H9 (cell line): ENCODE measurements at regions not wholly inside any gene's neighbourhood (a gene's known extent, or its start where the extent isn't known, plus 50 kb on each side); places are given as distances from the start of the nearest gene placed in this dataset.

Source experiments
- DNase-seq: peaks from one replicate; pipeline ENCODE4 v3.0.0-alpha.2; 2017
- H2AFZ ChIP-seq: one replicate; pipeline ENCODE4 v1.6.1; 2013; ENCODE audit warnings: mild to moderate bottlenecking, low read length, control low read depth, moderate library complexity
- H2AK5ac ChIP-seq: 2 replicates; pipeline ENCODE4 v1.6.1; 2013; ENCODE audit warnings: low read length, control low read depth, mixed read lengths; ENCODE audit not compliant: insufficient read length
- H2BK120ac ChIP-seq: one replicate; pipeline ENCODE4 v1.6.1; 2013; ENCODE audit warnings: low read depth, mild to moderate bottlenecking, low read length, control low read depth, inconsistent platforms; ENCODE audit not compliant: poor library complexity, severe bottlenecking
- H2BK12ac ChIP-seq: 2 replicates; pipeline ENCODE4 v1.6.1; 2013; ENCODE audit warnings: low read length, control low read depth, mixed read lengths, low read depth; ENCODE audit not compliant: insufficient read length
- H2BK15ac ChIP-seq: 2 replicates; pipeline ENCODE4 v1.6.1; 2013; ENCODE audit warnings: low read depth, low read length, control low read depth
- H2BK20ac ChIP-seq: one replicate; pipeline ENCODE4 v1.6.1; 2013; ENCODE audit warnings: low read depth, mild to moderate bottlenecking, low read length, control low read depth, inconsistent platforms; ENCODE audit not compliant: poor library complexity, severe bottlenecking
- H2BK5ac ChIP-seq: 2 replicates; pipeline ENCODE4 v1.6.1; 2013; ENCODE audit warnings: low read length, control low read depth, mixed read lengths; ENCODE audit not compliant: insufficient read length
- H3K14ac ChIP-seq: 2 replicates; pipeline ENCODE4 v1.6.1; 2013; ENCODE audit warnings: low read length, control low read depth; ENCODE audit not compliant: insufficient read depth
- H3K18ac ChIP-seq: 2 replicates; pipeline ENCODE4 v1.6.1; 2013; ENCODE audit warnings: low read depth, mild to moderate bottlenecking, mixed read lengths, low read length, control low read depth; ENCODE audit not compliant: insufficient read length
- H3K23ac ChIP-seq: 2 replicates; pipeline ENCODE4 v1.6.1; 2013; ENCODE audit warnings: low read length, control low read depth, mixed read lengths, low read depth; ENCODE audit not compliant: insufficient read length
- H3K23me2 ChIP-seq: 2 replicates; pipeline ENCODE4 v1.6.1; 2013; ENCODE audit warnings: low read depth, mild to moderate bottlenecking, mixed read lengths, low read length, control low read depth; ENCODE audit not compliant: insufficient read length, poor library complexity, severe bottlenecking
- H3K27ac ChIP-seq: 2 replicates; pipeline ENCODE4 v1.5.1; 2013; ENCODE audit warnings: low read length, control low read depth, mixed read lengths, low read depth; ENCODE audit not compliant: insufficient read length
- H3K27me3 ChIP-seq: 2 replicates; pipeline ENCODE4 v1.6.1; 2013; ENCODE audit warnings: low read length, control low read depth, inconsistent platforms; ENCODE audit not compliant: insufficient read depth
- H3K4ac ChIP-seq: 2 replicates; pipeline ENCODE4 v1.6.1; 2013; ENCODE audit warnings: low read depth, mild to moderate bottlenecking, control low read depth, inconsistent platforms, low read length, moderate library complexity
- H3K4me1 ChIP-seq: 2 replicates; pipeline ENCODE4 v1.6.1; 2013; ENCODE audit warnings: low read length, control low read depth, inconsistent platforms; ENCODE audit not compliant: insufficient read depth
- H3K4me2 ChIP-seq: 2 replicates; pipeline ENCODE4 v1.6.1; 2013; ENCODE audit warnings: low read length, control low read depth, mixed read lengths; ENCODE audit not compliant: insufficient read length, insufficient read depth
- H3K56ac ChIP-seq: 2 replicates; pipeline ENCODE4 v1.6.1; 2013; ENCODE audit warnings: low read depth, mild to moderate bottlenecking, mixed read lengths, low read length, control low read depth; ENCODE audit not compliant: insufficient read length
- H3K79me1 ChIP-seq: 2 replicates; pipeline ENCODE4 v1.6.1; 2013; ENCODE audit warnings: low read depth, mild to moderate bottlenecking, moderate library complexity, low read length, control low read depth, inconsistent platforms; ENCODE audit not compliant: insufficient read depth, poor library complexity, severe bottlenecking
- H3K79me2 ChIP-seq: 2 replicates; pipeline ENCODE4 v1.6.1; 2013; ENCODE audit warnings: low read length, control low read depth, inconsistent platforms; ENCODE audit not compliant: insufficient read depth
- H3K9ac ChIP-seq: 2 replicates; pipeline ENCODE4 v1.6.1; 2013; ENCODE audit warnings: low read length, control low read depth, mixed read lengths; ENCODE audit not compliant: insufficient read length; ENCODE audit errors: extremely low read depth
- H3K9me3 ChIP-seq: one replicate; pipeline ENCODE4 v1.6.1; 2013; ENCODE audit warnings: low read depth, low read length, inconsistent platforms; ENCODE audit not compliant: control insufficient read depth
- H3T11ph ChIP-seq: one replicate; pipeline ENCODE4 v1.6.1; 2013; ENCODE audit warnings: mild to moderate bottlenecking, low read length, control low read depth, inconsistent platforms
- H4K20me1 ChIP-seq: one replicate; pipeline ENCODE4 v1.6.1; 2013; ENCODE audit not compliant: control insufficient read depth, insufficient read length, insufficient read depth
- H4K5ac ChIP-seq: 2 replicates; pipeline ENCODE4 v1.6.1; 2013; ENCODE audit warnings: low read depth, mild to moderate bottlenecking, mixed read lengths, low read length, control low read depth; ENCODE audit not compliant: insufficient read length
- H4K8ac ChIP-seq: replicated peaks from 2 replicates; pipeline ENCODE4 v1.6.1; 2013; ENCODE audit warnings: low read length, control low read depth, mixed read lengths, low read depth; ENCODE audit not compliant: insufficient read length
- H4K91ac ChIP-seq: 2 replicates; pipeline ENCODE4 v1.6.1; 2013; ENCODE audit warnings: low read depth, mild to moderate bottlenecking, moderate library complexity, mixed read lengths, low read length, control low read depth; ENCODE audit not compliant: insufficient read length
- H3K27ac Mint-ChIP-seq, 3 experiments: 2 replicates in 2 of 3; 3 replicates in 1 of 3; pipeline ENCODE4 v1.8.0; 2020 to 2021; ENCODE audit warnings: mixed read lengths in 3 of 3, mild to moderate bottlenecking in 1 of 3, moderate library complexity in 1 of 3
- H3K27me3 Mint-ChIP-seq: 2 replicates; pipeline ENCODE4 v1.8.0; 2021; ENCODE audit warnings: low read depth, mild to moderate bottlenecking, moderate library complexity, mixed read lengths
- H3K36me3 Mint-ChIP-seq, 3 experiments: 2 replicates in 2 of 3; 3 replicates in 1 of 3; pipeline ENCODE4 v1.8.0; 2020 to 2021; ENCODE audit warnings: low read depth in 3 of 3, mixed read lengths in 3 of 3; ENCODE audit not compliant: insufficient read depth in 1 of 3
- H3K4me1 Mint-ChIP-seq, 2 experiments: 2 replicates each; pipeline ENCODE4 v1.8.0; 2020; ENCODE audit warnings: mixed read lengths in 2 of 2
- H3K4me3 Mint-ChIP-seq, 2 experiments: 2 replicates in 1 of 2; 3 replicates in 1 of 2; pipeline ENCODE4 v1.8.0; 2020 to 2021; ENCODE audit warnings: mild to moderate bottlenecking in 2 of 2, mixed read lengths in 2 of 2, moderate library complexity in 1 of 2
- H3K9me3 Mint-ChIP-seq, 2 experiments: 2 replicates in 1 of 2; 3 replicates in 1 of 2; pipeline ENCODE4 v1.8.0; 2020; ENCODE audit warnings: mild to moderate bottlenecking in 2 of 2, mixed read lengths in 2 of 2, moderate library complexity in 1 of 2
- WGBS: extraction: QIAGEN DNeasy Blood & Tissue Kit; methylation state at CpG from one replicate; pipeline ENCODE4 v1.1.7; 2013; ENCODE audit warnings: missing lambda C conversion rate, low lambda C conversion rate, mixed read lengths; ENCODE audit not compliant: insufficient read length; ENCODE audit errors: extremely low coverage; 5-methylcytosine and 5-hydroxymethylcytosine counted together
- TF ChIP-seq, protein P1 (sequence below): fragments of 200-600 bp; sonication (generic); conservative IDR thresholded peaks from 3 replicates; pipeline ENCODE4 v1.8.0; 2021; ENCODE audit warnings: antibody characterized with exemption, mild to moderate bottlenecking

- Histone ChIP-seq H2BK20ac (no peak overlapping the region), H3K27ac (no peak overlapping the region), H2AK5ac (no peak overlapping the region), H3K27me3 (no peaks in the 10 kb centered on the region), H3K56ac (no peak overlapping the region), H3K79me2 (no peaks in the 10 kb centered on the region), H2BK5ac (no peak overlapping the region), H2BK15ac (0 out of 2 replicates have a peak overlapping the region, but pooled peaks have one; percentile 48), H3K18ac (no peak overlapping the region), H3K14ac (no peak overlapping the region), H3K9ac (no peak overlapping the region), H2BK120ac (no peak overlapping the region), H3K4me1 (no peaks in the 10 kb centered on the region), H2AFZ (no peak overlapping the region), H3T11ph (no peak overlapping the region), H2BK12ac (no peak overlapping the region), H4K5ac (no peak overlapping the region), H3K4me2 (no peak overlapping the region), H4K91ac (no peak overlapping the region), H3K79me1 (no peaks in the 10 kb centered on the region), H4K8ac (no peak overlapping the region), H3K23ac (no peak overlapping the region), H3K23me2 (no peaks in the 10 kb centered on the region), H4K20me1 (no peaks in the 10 kb centered on the region), H3K9me3 (no peaks in the 10 kb centered on the region), H3K4ac (no peak overlapping the region)
- no CpG with 5 or more reads among the region's 5 CpGs for WGBS
- TF ChIP-seq, protein P1, sequence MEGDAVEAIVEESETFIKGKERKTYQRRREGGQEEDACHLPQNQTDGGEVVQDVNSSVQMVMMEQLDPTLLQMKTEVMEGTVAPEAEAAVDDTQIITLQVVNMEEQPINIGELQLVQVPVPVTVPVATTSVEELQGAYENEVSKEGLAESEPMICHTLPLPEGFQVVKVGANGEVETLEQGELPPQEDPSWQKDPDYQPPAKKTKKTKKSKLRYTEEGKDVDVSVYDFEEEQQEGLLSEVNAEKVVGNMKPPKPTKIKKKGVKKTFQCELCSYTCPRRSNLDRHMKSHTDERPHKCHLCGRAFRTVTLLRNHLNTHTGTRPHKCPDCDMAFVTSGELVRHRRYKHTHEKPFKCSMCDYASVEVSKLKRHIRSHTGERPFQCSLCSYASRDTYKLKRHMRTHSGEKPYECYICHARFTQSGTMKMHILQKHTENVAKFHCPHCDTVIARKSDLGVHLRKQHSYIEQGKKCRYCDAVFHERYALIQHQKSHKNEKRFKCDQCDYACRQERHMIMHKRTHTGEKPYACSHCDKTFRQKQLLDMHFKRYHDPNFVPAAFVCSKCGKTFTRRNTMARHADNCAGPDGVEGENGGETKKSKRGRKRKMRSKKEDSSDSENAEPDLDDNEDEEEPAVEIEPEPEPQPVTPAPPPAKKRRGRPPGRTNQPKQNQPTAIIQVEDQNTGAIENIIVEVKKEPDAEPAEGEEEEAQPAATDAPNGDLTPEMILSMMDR = no peak
- Mint-ChIP-seq H3K4me3 (no peak overlapping the region), H3K27ac (peak overlapping the region in 1 of 3 experiments; percentile 58; a peak in 1 of 7 replicates), H3K9me3 (no peaks in the 10 kb centered on the region), H3K4me1 (no peaks in the 10 kb centered on the region; a peak in 1 of 4 replicates), H3K27me3 (no peaks in the 10 kb centered on the region), H3K36me3 (no peaks in the 10 kb centered on the region)
- no peak for DNase-seq
Measured at GRCh38 chr12:91866566-91866965, 279.1 kb downstream of the BTG1 start.
